ENCODE measurements at regions not wholly inside any gene's neighbourhood (a gene's known extent, or its start where the extent isn't known, plus 50 kb on each side); places are given as distances from the start of the nearest gene placed in this dataset.

- H3K4me1 ChIP-seq, result no peaks in the 10 kb centered on the region
- peak overlapping the region; percentile 32 for H3K27ac ChIP-seq
- H3K36me3 ChIP-seq, result no peaks in the 10 kb centered on the region
- no peak overlapping the region for H3K9ac ChIP-seq (ENCODE audit: low read depth in 2 of 2, low read length in 2 of 2)
- no peaks in the 10 kb centered on the region for H3K27me3 ChIP-seq
- H3K9me3 ChIP-seq, result no peaks in the 10 kb centered on the region
- intact Hi-C loops (cut with DNase I), result no loop called here
- TF ChIP-seq CTCF (IDR thresholded peaks at IDR 0.05), result no peak
- no peak overlapping the region for H3K4me3 ChIP-seq
- peak; percentile 68 for DNase-seq
These were observed 58.2 kb upstream of the DIPK2B start for GRCh38 chrX:45258731-45259402.

Small RNA genes lying in the stretch of these regions (microRNA-seq; reads per million reads assigned to microRNA genes)
- gene MIR221 (7,129 reads per million, percentile 93 among the genes with 10 or more reads in this experiment), gene MIR222 (952 reads per million, percentile 80 among the genes with 10 or more reads in this experiment)

All from colonic mucosa (tissue), 4 donors.